HG02973 (cell line): ENCODE measurements at regions not wholly inside any gene's neighbourhood (a gene's known extent, or its start where the extent isn't known, plus 50 kb on each side); places are given as distances from the start of the nearest gene placed in this dataset.
A peak's percentile ranks its signal among the peaks of the same experiment; 100 is the strongest.
"Not testable (repeated sequence)": the region's sequence is repeated elsewhere in the genome, so short reads cannot be mapped to it uniquely, and the experiment has no call there.

Experiments
- ATAC-seq: cut with Tn5 transposase; IDR thresholded peaks from one replicate; pipeline ENCODE4 v1.9.1; 2021; ENCODE audit warnings: moderate library complexity; ENCODE audit not compliant: unreplicated experiment

- no peak for ATAC-seq
Measured at GRCh38 chr2:185984670-185985069, 246.1 kb downstream of the FSIP2 start.

DNA sequence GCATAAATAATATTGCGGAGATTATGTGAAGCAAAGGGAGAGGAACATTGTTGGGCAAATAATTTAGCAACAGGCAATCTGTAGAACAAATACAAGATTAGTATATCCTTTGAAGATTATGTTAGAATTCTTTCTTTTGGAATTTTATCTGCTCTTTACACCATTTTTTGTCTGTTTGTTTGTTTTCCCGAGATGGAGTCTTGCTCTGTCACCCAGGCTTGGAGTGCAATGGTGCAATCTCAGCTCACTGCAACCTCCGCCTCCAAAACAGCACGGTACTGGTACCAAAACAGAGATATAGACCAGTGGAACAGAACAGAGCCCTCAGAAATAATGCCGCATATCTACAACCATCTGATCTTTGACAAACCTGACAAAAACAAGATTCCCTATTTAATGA, 250.3 kb downstream of the FSIP2 start:
- not testable (repeated sequence) for ATAC-seq

GRCh38 chr2:185990861-185991525, 252.4 kb downstream of the FSIP2 start:
- ATAC-seq = no peak

DNA sequence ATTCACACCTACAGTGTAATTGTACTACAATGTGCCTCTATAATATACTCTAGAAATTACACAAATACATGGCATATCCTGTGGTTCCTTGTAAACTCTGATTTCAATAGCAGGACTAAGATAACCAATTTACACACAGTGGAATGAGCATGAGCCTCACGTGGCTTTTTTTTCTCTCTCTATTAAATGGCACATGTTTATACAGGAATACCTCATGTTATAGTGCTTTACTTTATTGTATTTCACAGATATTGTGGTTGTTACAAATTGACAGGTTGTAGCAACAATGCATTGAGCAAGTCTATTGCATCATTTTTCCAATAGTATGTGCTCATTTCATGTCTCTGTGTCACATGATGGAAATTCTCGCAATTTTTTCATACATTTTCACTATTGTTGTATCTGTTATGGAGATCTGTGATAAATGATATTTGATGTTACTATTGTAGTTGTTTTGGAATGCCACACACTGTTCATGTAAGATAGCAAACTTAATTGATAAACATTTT, 260.0 kb downstream of the FSIP2 start:
- ATAC-seq = no peak

DNA sequence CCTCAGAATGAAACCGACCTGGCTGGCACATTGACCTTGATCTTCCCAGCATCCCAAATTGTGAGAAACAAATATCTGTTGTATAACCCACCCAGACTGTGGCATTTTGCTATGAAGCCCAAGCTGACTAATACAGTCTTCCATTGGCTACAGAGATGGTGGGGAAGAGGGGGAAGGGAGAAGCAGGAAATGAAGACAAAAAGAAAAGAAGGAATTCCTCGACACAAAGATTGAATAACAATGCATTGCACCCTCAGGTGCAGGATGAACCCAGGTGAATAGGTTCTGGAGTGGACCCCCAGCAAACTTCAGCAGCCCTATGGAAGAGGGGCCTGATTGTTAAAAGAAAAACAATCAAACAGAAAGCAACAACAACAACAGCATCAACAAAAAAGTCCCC, 270.7 kb downstream of the FSIP2 start:
- no peak for ATAC-seq

- ATAC-seq = no peak
Measured at GRCh38 chr2:186017278-186017677, 278.7 kb downstream of the FSIP2 start.

DNA sequence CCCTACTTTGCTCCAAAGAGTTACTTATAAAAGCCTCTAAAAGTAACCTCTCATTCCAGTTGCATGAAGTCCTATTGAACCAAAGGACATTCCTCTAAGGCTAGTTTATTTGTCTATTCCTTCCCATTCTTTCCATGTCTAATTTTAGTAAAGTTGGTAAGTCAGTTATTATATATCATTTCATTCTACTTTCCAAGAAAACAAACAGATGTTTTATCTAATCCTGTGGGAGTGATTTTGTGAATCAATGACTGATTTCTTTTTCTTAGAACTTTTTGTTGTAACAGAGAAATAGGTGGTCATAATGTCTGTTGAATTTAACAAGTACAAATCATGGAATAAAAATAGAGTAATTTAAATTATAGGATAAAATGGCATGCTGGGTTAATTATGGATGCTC, 286.3 kb downstream of the FSIP2 start:
- ATAC-seq = no peak

- ATAC-seq = peak; percentile 79
Measured at GRCh38 chr2:186027922-186028321, 289.3 kb downstream of the FSIP2 start.

DNA sequence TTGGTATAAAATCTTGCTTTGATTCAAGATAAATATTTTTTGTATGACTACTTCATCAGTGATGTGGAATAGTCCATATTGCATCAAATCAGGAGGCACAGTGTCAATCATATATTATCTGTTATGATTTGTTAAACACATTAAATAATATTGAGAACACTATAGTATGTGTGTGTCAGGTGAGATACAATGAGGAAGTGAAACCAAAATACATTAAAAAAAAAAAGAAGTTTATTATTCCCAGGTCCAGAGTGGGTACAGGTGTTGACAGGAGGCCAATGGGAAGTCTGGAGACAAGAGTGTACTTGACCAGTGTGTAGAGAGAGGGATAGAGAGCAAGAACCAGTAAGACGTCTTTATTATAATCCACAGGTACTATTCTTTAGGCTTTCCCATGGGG, 292.6 kb downstream of the FSIP2 start:
- no peak for ATAC-seq

DNA sequence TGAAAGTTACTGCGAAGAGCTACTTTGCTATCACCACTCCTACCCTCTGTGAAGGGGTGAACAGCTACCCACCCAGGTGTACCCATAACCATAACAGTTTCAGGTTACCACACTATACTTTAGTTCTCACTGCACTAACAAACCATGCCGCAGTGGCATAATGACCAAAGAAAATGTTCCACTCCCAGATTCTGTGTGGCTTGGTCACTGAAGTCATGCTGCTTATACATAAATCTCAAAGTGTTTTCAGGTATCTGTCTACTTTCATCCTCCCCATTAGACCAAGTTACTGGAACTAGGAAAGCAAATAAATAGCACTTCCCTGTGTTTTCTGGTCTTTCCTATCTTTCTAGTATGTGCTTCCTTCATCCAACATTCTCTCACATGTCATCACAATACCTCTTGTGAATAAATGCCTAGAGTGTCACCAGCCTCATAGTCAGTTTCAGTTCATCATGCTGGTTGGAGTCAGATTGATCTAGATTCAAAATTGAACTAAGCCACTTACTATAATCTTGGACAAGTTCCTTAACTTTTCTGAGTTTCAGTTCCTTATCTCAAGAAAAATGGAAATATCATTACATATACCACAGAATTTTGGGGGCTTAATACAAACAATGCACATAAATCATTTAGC, 293.6 kb downstream of the FSIP2 start:
- no peak for ATAC-seq

GRCh38 chr2:186032930-186033329, 294.3 kb downstream of the FSIP2 start:
- ATAC-seq = no peak

DNA sequence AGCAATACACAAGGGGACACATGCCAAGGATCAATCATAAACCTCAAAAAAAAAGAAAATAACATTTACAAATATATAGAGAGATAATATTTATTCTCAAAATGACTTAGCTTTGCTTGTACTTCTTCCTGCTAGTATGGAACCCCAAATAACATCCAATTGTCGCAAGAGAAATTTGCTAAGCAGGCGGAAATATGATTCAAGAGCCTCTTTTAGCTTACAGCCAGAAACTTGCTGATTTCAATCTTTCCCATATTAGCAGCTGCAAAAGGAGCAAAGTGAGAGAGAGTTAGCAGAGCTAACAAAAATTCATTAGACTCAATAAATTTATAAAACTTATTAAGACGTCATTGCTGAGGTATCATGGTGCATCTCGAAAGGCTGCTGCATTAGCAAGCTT, 294.9 kb downstream of the FSIP2 start:
- no peak for ATAC-seq

GRCh38 chr2:186036862-186037449, 298.4 kb downstream of the FSIP2 start:
- ATAC-seq = no peak

DNA sequence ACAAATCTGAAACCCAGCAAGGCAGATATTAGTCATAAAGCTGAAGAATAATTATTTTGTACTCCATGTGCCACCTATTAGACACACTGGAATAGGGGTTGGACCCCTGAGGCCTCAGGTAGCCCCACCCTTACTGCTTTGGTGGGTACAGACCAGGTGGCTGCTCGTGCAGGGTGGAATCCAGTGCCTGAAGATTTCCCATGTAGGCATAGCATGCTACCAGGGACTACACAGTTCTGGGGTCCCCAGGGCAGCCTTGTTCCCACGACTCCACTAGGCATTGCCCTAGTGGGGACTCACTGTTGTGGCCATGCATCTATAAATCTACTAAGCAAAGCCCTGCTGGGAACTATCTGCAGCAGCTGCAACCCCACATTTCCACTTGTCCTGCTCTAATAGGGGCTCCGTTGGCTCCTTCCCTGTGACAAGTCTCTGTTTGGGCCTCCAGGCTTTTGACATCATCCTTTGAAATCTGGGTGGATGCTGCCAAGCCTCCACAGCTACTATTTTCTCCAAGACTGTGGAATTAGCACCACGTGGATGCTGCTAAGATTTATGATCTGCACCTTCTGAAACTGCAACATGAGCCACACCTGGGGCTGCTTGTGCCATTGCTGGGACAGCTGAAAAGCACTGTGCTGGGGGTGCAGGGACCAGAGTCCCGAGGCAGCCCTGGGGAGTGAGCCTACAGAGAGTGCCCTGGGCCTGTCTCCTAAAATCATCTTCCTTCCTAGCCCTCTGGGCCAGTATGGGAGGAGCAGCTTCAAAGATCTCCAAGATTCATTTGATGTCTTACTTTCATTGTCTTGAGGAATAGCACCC, 303.8 kb downstream of the FSIP2 start:
- ATAC-seq = no peak

DNA sequence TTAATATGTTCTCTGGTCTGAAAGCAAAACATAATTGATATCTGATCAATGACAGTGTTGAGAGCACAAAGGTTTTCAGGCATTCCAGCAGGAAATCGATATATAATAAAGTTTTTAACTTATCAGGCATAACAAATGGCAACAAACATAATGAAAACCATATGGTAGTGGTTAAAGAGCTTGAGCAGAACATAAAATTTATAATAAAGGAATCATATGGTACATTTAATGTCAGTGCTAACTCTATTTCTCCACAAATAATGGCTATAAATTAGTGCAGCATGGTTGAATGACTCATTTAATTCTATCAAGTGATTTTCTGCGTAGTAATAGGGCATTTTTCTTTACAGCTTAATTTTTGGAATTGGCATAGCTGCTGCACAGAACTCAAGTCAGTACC, 306.2 kb downstream of the FSIP2 start:
- no peak for ATAC-seq

- ATAC-seq = no peak
Measured at GRCh38 chr2:186052930-186053329, 314.3 kb downstream of the FSIP2 start.

DNA sequence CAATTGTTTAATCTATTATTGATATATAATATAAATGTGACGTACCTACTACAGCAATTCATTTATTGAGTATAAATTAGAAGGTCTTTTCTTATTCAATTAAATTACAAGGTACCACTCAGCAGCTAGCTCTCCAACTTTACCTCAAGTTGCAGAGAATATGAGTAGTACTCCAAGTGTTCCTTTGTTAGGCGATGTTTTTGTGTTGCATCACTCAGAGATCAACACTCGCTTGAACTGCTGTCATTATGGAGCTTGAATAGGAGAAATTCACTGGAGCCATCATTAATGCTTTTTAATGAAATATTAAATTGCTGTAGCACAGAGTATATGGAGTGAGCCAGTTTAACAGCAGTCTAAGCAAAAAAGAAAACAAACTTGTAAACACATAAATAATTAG, 320.0 kb downstream of the FSIP2 start:
- no peak for ATAC-seq

DNA sequence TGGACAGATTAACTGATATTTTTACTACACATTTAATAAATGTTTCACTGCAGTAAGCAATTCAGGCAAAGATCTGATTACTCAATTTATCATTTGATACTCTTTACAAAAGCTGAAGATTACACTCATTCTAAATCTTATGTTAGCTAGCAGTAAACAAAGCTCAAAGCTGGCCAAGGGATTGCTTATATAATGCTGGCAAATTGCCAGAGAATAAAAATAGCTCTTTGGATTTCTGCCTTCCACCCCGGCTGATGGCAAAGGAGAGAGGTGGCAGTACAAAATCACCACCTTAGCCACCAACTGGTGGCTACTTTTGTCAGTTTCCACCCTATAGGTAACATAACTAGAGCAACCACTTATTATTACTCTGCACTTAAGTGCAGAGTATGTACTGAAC, 320.5 kb downstream of the FSIP2 start:
- no peak for ATAC-seq

DNA sequence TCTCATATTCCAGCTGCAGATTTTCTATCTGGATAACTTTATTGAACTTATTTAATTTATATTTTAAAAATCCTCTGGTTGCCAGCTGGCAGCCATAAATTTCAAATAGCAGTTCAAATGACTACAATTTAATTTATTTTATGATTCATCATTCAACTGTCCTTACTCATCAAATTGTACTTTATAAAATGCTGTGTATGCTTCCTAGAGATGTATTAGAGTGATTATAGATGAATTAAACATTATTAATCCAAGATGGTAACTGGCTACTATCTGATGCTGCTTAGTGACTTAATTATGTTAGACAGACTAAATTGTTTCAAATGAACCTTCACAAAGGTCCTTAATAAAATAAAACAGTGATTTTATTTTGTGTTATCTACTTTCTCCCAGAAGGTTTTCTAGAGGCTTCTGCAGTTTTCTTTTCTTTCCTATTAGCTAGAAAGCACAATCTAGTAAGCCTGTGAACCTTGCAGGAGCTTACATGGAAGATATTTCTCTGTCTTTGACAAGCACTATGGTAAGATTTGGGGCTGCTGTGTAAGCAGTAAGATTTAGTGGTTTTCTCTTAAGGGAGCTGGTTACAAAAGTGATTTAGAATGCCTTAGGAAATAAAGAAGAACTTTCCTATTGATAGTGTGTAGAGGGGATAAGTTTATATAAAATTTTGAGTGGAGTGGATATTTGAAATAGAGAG, 322.3 kb downstream of the FSIP2 start:
- ATAC-seq = no peak

- ATAC-seq = no peak
Measured at GRCh38 chr2:186064507-186064906, 325.9 kb downstream of the FSIP2 start.

DNA sequence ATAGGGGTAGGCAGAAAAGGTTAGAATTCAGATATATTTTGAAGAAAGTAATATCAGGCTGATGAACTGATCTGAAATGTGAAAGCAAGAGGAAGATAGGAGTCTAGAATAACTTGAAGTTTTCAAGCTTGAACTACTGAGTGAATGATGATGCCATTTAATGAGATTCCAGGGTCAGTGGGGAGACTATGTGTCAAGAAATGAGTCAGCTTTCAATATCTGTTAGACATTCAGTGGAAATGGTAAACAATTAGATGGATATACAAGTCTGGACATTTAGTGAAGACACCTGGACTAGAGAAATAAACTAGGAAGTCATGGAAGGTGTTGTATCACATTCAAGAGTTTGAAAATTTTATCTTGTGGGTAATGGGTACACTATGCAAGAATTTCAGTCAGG, 326.9 kb downstream of the FSIP2 start:
- ATAC-seq = no peak
